Epithelial cell of proximal tubule (primary cell): ENCODE measurements at regions not wholly inside any gene's neighbourhood (a gene's known extent, or its start where the extent isn't known, plus 50 kb on each side); places are given as distances from the start of the nearest gene placed in this dataset.

Experiments used
- DNase-seq: peaks from one replicate; pipeline ENCODE4 v3.0.0-alpha.2; 2011; ENCODE audit warnings: low read depth
- H3K4me3 ChIP-seq: 2 replicates; pipeline ENCODE4 v1.5.1; 2011; ENCODE audit warnings: low read depth, mild to moderate bottlenecking, low read length
- CTCF ChIP-seq: conservative IDR thresholded peaks from 2 replicates; pipeline ENCODE4 v1.5.1; 2012; ENCODE audit warnings: low read depth, mild to moderate bottlenecking, low read length

GRCh38 chr3:191781044-191781443, 320.1 kb downstream of the PYDC2 start:
- no peak for DNase-seq
- TF ChIP-seq CTCF, result no peak
- H3K4me3 ChIP-seq, result no peak overlapping the region

GRCh38 chr3:191783024-191783423, 322.1 kb downstream of the PYDC2 start:
- DNase-seq, result no peak
- TF ChIP-seq CTCF, result no peak
- H3K4me3 ChIP-seq, result no peak overlapping the region

- TF ChIP-seq CTCF, result no peak
- DNase-seq, result no peak
- no peak overlapping the region for H3K4me3 ChIP-seq
Observed at GRCh38 chr3:191790934-191791333, 330.0 kb downstream of the PYDC2 start.

- DNase-seq, result no peak
- TF ChIP-seq CTCF, result no peak
- H3K4me3 ChIP-seq, result no peak overlapping the region
Observed at GRCh38 chr3:191792580-191792979, 331.6 kb downstream of the PYDC2 start.

GRCh38 chr3:191795196-191795595, 334.2 kb downstream of the PYDC2 start:
- no peak for TF ChIP-seq CTCF
- no peak overlapping the region for H3K4me3 ChIP-seq
- DNase-seq, result no peak

- no peak overlapping the region for H3K4me3 ChIP-seq
- no peak for DNase-seq
- no peak for TF ChIP-seq CTCF
Observed at GRCh38 chr3:191797271-191797670, 336.3 kb downstream of the PYDC2 start.

GRCh38 chr3:191802671-191803070, 341.7 kb downstream of the PYDC2 start:
- TF ChIP-seq CTCF, result no peak
- no peak overlapping the region for H3K4me3 ChIP-seq
- DNase-seq, result no peak
